HG03520 (cell line): ENCODE measurements at regions not wholly inside any gene's neighbourhood (a gene's known extent, or its start where the extent isn't known, plus 50 kb on each side); places are given as distances from the start of the nearest gene placed in this dataset.
A peak's percentile ranks its signal among the peaks of the same experiment; 100 is the strongest.
"Not testable (repeated sequence)": the region's sequence is repeated elsewhere in the genome, so short reads cannot be mapped to it uniquely, and the experiment has no call there.

Experiments
- ATAC-seq: cut with Tn5 transposase; IDR thresholded peaks from one replicate; pipeline ENCODE4 v1.9.1; 2021; ENCODE audit warnings: mild to moderate bottlenecking, moderate library complexity; ENCODE audit not compliant: unreplicated experiment

GRCh38 chr13:65965501-65965900 lies 1264.6 kb downstream of the PCDH9 start:
- ATAC-seq, result no peak

DNA sequence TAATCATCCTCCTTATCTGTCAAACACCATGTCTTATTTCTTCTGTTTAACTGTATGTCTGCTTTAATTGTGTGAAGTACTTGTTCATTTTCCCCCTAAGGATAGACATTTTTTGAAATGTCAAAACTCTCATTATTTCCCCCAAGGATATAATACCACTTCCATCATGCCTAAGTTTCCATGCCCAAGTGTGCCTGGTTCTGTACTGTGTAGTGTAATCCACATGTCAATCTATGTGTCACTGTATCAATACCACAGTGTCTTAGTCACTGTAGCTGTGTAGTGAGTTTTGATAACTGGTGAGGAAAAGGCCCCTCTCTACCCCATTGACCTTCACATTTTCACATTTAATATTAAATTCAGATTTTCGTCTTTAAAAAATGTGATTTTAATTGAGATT lies 1265.5 kb downstream of the PCDH9 start:
- no peak for ATAC-seq

DNA sequence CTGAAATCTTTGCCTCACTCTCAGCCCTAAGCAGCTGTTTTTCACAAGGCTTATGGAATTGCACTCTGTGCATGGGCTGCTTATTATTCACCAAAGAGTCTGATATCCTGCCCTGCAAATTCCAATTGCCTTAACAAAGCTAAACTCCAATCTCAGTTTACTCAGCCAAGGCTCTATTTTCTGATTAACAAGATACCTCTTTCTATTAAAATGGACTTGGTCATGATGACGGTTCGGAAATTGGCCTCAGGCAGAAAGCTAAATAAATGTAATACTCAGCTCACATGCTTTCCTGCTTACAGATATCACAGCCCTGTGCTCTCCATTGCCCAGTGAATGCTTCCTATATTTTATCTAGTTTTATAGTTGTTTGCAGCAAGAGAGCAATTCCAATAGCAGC lies 1270.8 kb downstream of the PCDH9 start:
- no peak for ATAC-seq

GRCh38 chr13:65946387-65946786 lies 1283.7 kb downstream of the PCDH9 start:
- no peak for ATAC-seq

- no peak for ATAC-seq
These were observed 1286.4 kb downstream of the PCDH9 start for GRCh38 chr13:65943708-65944107.

GRCh38 chr13:65943024-65943423 lies 1287.1 kb downstream of the PCDH9 start:
- ATAC-seq, result no peak

DNA sequence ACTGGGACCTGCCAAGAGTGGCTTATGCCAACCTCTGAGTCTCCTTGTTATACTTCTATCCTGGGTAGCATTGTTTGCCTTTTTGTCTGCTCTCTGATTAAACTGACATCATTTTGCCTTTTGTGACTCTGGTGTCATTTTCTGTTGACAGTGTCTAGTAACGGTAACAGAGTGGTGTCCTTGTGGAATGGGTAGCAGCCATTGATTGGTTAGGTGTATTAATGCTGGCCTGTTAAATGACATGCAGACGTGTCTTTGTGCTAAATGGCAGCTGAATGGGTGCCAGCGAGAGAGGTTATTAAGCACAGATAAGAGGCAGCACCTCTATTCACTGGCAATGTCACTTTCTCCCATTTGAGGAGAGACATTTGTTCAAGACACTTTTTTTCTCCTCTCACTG lies 1289.4 kb downstream of the PCDH9 start:
- no peak for ATAC-seq

DNA sequence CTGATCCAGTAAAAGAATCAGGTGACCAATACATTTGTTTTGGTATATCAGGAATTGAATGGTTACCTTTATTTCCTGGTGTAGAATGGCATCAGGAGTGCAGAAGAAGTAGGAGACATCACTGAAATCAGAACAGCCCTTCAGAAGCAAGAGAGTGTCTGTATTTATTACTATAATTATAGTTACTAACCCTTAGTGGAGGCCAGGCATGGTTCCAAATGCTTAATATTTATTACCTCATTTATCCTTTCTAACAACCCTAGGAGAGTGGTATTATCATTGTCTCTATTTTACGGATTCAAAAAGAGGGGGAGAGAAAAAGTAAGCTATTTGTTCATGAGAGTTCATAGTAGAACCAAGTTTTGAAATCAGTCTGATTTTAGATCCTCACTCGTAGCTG lies 1292.9 kb downstream of the PCDH9 start:
- ATAC-seq, result no peak

GRCh38 chr13:65936249-65936648 lies 1293.9 kb downstream of the PCDH9 start:
- ATAC-seq, result no peak

DNA sequence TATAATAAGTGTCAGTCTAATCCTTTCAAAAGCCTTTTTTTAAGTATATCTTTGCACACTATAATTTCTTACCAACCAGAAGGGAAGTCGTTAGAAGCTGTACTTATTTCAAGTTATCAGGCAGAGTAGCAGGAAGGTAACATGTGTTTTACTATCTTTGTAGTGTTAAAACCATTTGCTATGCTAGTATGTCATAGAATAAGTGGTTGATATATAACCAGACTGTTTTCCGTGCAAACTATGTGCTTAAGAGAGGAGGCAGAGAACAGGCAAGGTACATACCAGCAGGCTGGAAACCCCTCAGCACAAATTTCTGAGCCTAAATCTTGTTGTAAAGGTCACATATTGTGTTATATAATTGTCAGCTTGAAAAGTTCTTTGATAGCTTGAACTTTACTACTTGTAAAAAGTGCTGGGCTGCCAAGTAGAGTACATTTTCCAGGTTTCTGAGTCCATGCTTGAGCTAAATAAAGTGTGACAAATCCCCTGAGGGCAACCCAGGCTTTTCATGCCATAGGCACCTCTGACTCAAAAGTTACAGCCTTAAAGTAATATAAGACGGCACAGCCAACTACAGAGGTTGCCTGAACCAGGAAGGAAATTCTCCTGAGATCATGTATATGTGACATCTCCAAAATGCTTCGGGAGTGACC lies 1297.4 kb downstream of the PCDH9 start:
- ATAC-seq, result no peak

GRCh38 chr13:65932013-65932412 lies 1298.1 kb downstream of the PCDH9 start:
- no peak for ATAC-seq

GRCh38 chr13:65929436-65929835 lies 1300.7 kb downstream of the PCDH9 start:
- no peak for ATAC-seq

- ATAC-seq, result peak; percentile 65
These were observed 1303.4 kb downstream of the PCDH9 start for GRCh38 chr13:65926750-65927171.

GRCh38 chr13:65922846-65923245 lies 1307.3 kb downstream of the PCDH9 start:
- not testable (repeated sequence) for ATAC-seq

- no peak for ATAC-seq
These were observed 1308.2 kb downstream of the PCDH9 start for GRCh38 chr13:65921933-65922332.

DNA sequence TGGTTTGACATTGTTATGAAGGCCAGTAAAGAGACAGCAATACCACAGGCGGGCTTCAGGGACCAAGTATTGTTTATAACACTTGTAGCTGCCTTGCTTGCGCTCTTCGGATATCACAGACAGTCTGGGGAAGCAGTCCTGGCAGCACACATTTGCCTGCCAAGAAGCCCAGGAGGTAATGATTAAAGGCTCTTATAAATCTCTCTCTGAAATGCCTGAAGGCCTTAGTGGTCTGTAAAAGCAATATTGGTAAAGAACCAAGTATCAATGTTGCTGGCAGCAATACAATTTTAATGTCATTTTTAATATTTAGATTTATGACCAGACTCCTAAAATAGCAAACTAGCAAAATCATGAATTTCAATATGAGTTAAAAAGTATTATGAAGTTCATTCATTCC lies 1312.4 kb downstream of the PCDH9 start:
- no peak for ATAC-seq

- ATAC-seq, result no peak
These were observed 1314.9 kb downstream of the PCDH9 start for GRCh38 chr13:65915195-65915594.

GRCh38 chr13:65914716-65915115 lies 1315.4 kb downstream of the PCDH9 start:
- no peak for ATAC-seq

DNA sequence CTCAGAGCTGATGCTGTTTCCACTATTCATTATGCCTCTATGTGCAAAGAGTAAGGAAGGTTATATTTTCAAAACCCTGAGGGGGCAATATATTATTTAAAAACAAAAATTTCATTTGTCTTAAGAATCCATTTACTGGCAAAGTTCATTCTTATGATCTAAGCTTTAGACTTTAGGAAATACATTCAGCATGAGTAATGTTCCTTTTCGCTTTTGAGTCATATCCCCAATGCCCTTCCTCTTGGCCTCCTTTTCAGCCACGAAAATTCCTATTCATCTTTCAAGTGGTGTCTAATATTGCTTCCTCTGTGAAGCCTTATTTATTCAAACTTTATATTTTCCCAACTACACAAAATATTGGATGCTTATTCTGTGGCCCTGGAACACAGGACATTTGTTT lies 1317.0 kb downstream of the PCDH9 start:
- ATAC-seq, result no peak

GRCh38 chr13:65912516-65912915 lies 1317.6 kb downstream of the PCDH9 start:
- no peak for ATAC-seq

GRCh38 chr13:65911546-65912193 lies 1318.5 kb downstream of the PCDH9 start:
- no peak for ATAC-seq

DNA sequence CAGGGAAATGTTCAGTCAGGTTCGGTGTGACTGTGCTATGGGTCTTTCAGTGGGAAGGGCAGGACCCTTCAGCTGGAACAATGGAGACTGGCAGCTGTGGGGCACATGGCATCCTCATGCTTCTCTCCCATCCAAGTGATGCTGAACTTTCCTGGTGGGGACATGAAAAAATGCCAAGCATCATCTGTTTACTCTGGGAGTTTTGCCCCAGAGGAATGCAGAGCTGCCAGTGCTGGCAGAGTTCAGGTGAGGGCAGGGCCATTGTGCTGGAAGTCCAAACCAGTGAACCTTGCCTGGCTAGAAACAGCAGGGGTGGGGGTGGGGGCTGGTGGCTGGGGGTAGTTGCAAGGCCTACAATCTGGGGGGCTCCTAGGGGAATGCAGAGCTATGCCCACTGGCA lies 1320.6 kb downstream of the PCDH9 start:
- ATAC-seq, result no peak
